ENCODE measurements at regions not wholly inside any gene's neighbourhood (a gene's known extent, or its start where the extent isn't known, plus 50 kb on each side); places are given as distances from the start of the nearest gene placed in this dataset.

DNA sequence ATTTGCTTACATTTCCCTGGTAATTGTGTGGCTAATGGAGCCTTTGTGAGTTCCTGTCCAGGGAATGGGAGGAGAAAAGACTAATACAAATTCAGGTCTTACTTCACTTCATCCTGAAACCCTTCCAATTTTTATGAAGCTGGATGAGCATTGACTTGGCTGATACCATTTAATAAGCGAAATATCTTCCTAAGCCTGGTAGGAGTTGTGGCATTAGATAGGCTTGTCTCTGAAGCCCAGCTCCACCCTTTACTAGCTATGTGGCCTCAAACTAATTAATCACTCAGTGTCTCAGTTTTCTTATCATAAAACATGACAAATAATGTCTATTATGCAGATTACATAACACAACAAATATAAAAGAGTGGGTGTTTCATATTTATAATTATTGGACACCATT lies 106.3 kb downstream of the FGF9 start:
- TF ChIP-seq, protein P1, sequence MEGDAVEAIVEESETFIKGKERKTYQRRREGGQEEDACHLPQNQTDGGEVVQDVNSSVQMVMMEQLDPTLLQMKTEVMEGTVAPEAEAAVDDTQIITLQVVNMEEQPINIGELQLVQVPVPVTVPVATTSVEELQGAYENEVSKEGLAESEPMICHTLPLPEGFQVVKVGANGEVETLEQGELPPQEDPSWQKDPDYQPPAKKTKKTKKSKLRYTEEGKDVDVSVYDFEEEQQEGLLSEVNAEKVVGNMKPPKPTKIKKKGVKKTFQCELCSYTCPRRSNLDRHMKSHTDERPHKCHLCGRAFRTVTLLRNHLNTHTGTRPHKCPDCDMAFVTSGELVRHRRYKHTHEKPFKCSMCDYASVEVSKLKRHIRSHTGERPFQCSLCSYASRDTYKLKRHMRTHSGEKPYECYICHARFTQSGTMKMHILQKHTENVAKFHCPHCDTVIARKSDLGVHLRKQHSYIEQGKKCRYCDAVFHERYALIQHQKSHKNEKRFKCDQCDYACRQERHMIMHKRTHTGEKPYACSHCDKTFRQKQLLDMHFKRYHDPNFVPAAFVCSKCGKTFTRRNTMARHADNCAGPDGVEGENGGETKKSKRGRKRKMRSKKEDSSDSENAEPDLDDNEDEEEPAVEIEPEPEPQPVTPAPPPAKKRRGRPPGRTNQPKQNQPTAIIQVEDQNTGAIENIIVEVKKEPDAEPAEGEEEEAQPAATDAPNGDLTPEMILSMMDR (optimal IDR thresholded peaks at IDR 0.05 in 1 of 3, IDR thresholded peaks at IDR 0.05 in 1 of 3, conservative IDR thresholded peaks at IDR 0.05 in 1 of 3; ENCODE audit: extremely low read depth in 1 of 3, insufficient read depth in 2 of 3, low read length in 3 of 3), result no peak
- no peak for TF ChIP-seq EZH2 (IDR thresholded peaks at IDR 0.05; ENCODE audit: low read length)

All from keratinocyte (primary cell).